Activated CD4-positive, alpha-beta T cell treated with anti-CD3 and anti-CD28 coated beads, Interleukin-2, amount 50 U/mL, for 48 hours (primary cell): ENCODE measurements at regions not wholly inside any gene's neighbourhood (a gene's known extent, or its start where the extent isn't known, plus 50 kb on each side); places are given as distances from the start of the nearest gene placed in this dataset.
"Not testable (repeated sequence)": the region's sequence is repeated elsewhere in the genome, so short reads cannot be mapped to it uniquely, and the experiment has no call there.

Source experiments
- DNase-seq, 2 experiments: peaks; one replicate each; pipeline ENCODE4 v3.0.0-alpha.2; 2020

GRCh38 chr2:12484536-12485115 is 232.1 kb upstream of the TRIB2 start:
- no peak for DNase-seq

DNA sequence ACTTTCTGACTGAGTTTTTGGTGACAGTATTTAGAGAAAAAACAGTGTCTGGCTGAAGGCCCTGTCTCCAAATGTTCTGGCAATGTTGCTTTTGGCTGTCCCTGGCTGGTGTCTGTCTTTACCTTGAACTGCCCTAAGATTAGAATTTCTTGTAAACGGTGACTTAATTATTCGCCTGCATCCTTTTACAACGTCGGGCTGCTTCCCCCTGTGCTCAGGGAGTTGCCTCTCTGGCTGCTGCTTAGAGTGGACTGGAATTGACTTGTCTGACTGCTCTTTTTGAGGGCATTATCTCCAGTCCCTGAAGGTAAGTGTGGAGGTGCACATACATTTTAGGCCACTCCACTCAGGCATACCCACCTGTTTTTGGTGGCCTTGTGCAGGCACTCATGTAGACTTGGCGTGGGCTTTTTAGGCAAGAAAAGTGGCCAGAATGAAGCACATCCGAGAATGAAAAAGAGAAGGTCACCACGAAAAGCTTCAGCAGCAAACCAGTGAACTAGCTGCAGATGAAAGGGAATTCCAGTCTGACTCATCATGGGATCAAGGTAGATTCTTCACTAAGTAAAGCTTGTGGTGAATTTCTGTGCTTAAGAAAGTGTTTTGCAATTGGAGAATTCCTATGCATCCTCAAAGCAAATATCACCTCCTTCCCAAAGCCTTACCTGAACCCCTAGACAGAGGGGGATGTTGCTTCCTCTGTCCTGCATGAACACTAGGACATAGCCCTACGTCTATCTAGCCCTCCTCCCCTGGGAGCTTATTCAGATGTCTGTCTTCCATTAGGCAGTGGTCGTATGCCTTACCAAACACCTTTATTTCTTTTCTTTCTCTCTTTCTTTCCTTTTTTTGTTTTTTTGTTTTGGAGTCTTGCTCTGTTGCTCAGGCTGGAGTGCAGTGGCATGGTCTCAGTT is 230.3 kb upstream of the TRIB2 start:
- DNase-seq = no peak

DNA sequence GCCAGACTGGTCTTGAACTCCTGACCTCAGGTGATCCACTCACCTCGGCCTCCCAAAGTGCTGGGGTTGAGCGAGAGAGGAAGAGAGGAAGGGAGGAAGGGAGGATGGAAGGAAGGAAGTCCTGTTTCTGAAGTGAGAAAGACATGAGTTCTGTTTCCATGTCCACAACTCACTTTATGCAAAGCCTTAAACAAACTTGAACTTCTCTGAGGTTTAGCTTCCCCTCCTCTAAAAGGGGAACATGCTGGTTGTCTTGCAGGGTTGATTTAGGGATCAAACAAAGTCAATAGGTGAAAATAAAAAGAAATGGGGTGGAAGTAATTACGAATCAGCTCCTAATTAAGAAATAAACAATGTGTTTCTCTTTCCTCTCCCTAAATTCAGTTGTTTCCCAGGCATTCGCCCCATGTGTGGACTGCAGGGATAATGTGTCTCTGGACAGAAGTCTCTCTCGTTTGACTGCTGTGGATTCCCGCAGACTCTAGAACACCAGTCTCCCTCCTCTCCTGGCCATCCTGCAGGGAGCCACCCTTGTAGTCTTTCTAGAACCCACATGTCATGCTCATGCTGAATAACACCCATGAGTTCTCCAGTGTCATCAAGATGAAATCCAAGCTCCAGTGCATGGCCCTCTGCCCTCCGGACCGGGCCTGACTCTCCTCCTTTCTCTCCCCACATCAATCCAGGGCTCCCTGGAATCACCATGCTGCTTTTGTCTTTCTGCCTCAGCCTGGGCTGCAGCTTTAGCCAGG is 229.3 kb upstream of the TRIB2 start:
- DNase-seq = no peak

DNA sequence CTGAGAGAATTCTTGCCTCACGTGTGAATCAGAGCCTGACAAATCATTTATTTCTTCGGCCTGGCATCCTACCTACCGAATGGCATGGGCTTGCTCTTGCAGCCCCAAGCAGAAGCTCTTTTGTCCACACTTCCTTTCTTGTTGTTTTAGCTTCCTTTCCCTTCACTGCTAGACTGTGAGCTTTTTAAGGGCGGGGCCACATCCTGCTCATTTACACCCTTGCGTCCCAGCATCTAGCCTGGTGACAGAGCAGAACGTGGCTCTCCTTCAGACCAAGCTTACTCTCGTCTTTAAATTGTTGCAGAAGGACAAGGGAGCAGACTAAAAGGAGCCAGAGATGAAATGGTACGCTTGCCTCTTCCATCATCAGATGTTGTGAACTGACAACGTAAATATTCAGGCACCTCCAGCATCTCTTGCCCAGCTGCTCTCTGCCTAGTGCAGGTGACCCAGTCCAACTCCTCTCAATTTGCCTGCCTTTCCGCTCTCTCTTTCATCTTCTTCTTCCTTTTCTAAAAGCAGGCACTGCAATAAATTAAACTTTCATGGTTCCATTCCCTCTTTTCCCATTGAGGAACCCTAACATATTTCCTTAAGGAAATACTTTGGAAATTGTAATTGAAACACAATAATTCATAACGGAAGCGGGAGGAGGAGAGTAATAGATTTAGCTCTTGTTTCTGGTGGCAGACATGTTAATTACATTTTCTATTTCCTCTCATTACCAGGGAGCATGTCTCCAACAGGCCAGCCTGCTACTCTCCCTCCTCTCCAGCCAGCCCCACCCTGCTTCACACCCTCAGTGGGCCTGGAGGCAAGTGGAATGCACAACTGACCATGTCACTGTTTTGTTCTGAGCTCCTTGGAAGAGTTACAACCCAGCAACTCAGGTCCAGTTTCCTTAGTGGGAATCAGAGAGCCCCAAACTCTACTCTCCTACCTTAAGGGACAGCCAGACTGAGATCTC is 228.1 kb upstream of the TRIB2 start:
- peak; percentile 48 to 61 for DNase-seq

- no peak for DNase-seq
Observed at GRCh38 chr2:12490641-12491040, 226.1 kb upstream of the TRIB2 start.

DNA sequence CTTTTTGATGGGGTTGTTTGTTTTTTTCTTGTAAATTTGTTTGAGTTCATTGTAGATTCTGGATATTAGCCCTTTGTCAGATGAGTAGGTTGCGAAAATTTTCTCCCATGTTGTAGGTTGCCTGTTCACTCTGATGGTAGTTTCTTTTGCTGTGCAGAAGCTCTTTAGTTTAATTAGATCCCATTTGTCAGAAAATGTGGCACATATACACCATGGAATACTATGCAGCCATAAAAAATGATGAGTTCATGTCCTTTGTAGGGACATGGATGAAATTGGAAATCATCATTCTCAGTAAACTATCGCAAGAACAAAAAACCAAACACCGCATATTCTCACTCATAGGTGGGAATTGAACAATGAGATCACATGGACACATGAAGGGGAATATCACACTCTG is 224.4 kb upstream of the TRIB2 start:
- DNase-seq = not testable (repeated sequence)

DNA sequence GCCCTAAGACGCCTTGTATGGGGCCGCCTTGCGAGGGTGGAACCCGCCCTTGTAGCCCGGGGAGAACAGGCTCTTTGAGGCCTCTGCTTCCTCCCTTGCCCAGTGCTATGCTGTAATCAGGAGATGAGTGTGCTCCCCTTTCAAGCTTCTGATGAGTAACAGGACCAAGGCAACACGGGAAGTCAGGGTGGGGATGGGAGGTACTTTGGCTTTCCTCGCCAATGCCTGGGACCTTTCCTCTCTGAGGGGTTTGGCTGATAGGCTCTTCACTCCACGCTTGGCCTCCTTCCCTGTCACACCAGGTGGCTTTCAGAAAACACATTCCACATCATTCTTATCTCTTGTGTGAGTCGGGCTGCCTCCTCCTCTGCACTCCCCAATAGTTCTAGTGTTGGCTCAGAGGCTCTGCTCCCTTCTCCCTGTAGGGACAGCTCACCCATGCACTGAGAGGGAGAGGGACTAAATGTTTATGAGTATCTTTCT is 223.7 kb upstream of the TRIB2 start:
- DNase-seq = peak; percentile 49 to 68

GRCh38 chr2:12495247-12495868 is 221.4 kb upstream of the TRIB2 start:
- DNase-seq = no peak

DNA sequence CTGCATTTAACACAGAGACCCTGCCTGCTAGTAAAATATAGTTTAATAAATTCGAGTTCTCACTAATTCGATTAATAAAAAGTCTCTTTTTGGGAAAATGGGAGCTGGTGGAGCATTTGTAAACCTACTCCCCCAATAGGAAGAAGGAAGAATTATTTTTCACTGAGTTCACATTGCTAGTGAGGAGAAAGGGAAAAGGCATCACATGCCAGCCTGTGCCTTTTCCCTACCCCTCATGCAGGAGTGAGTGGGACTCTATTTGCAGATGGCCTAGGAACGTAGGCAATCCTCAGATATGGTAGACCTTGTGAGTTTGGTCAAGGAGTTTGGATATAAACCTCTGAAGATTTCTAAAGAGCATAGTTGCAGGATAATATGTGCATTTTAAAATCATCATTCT is 218.4 kb upstream of the TRIB2 start:
- DNase-seq = no peak

DNA sequence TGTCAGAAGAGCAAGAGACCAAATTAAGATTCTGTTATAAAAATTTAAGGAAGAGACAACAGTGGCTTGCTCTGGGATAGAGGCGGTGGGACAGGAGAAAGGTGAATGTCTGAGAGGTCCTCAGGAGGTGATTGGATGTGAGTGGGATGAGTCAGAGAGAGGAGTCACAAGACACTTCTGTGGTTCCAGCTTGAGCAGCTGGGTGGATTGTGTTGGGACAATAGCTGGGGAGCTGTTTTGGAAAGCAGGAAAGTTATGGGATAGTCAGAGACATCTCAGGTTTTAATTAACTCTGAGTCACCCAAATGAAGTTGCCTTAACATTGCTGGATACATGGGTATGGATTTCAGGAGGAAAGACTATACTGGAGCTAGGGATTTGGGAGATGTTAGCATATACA is 218.0 kb upstream of the TRIB2 start:
- DNase-seq = no peak

DNA sequence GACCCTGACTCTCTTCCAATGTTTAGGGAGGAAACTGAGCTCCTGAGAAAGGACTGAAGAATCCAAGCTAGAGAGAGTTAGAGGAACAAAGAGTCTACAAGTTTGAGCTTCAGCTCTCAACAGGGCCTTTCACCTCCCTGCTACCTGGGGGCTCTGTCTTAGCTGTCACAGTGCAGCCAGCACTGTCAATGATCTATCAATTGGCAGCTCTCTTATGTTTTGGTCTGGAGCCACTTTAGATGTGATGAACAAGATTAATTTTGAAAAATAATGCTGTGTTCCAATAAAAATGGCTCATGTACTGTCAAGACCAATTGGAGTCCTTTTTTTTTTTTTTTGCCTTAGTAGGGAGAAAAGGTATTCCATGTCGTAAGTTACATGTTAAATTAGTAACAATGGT is 215.8 kb upstream of the TRIB2 start:
- DNase-seq = no peak

GRCh38 chr2:12501469-12502158 is 215.1 kb upstream of the TRIB2 start:
- DNase-seq = peak; percentile 71 to 75

DNA sequence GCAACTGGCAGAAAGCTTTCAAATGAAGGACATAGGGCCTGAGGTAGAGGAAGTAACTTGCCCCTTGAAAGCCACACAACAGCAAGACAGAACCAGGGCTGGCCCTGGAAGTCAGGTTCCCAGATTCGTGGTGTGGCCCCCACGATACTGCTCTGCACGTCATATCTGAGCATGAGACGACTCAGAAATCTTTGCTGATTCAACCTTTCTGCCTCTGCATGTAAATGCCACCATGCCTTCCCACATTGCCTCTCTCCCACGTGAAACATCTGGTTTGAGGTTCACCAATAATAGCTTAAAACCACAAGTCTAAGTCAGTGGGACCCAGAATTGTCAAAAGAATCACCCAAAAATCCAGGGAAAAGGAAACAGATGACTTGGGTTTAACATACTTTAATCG is 214.0 kb upstream of the TRIB2 start:
- DNase-seq = peak; percentile 50 to 60

- DNase-seq = peak in 1 of 2 experiments; percentile 61
Observed at GRCh38 chr2:12504443-12504842, 212.3 kb upstream of the TRIB2 start.

DNA sequence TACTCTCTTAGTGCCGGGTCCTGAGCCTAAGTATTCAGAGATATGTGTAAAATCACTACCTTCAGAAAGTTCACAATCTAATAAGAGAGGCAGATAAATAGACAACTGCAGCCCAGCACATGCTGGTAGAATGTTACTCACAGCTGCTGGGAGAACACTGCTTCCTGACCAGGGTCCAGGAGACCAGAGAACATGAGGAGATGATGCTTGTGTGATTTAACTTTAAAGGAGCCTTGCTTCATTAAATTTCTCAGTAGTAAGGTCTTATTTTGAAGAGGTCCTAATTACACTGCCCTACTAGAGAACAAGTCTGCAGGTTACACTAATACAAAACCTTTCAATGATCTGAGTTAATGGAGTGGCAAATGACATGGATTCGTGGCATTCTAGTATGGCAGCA is 209.9 kb upstream of the TRIB2 start:
- DNase-seq = no peak

GRCh38 chr2:12507295-12507694 is 209.4 kb upstream of the TRIB2 start:
- DNase-seq = peak; percentile 77 to 81

- DNase-seq = no peak
Observed at GRCh38 chr2:12510070-12510469, 206.7 kb upstream of the TRIB2 start.

DNA sequence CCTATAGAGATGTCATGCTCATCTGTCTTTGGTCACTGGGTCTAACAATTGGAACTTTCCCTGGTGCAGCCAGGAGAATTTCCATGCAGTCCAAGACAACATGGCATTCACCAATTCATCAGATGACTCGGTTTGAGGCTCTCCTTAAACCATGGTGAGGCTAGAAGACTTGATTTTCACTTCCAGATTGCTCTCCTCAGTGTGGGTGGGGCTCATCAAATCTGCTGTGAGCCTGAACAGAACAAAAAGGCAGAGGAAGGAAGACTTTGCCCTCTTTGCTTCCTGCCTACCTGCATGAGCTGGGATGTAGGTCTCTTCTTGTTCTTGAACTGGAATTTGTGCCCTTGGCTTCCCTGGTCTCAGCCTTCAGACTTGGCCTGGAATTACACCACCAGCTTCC is 203.4 kb upstream of the TRIB2 start:
- DNase-seq = no peak

DNA sequence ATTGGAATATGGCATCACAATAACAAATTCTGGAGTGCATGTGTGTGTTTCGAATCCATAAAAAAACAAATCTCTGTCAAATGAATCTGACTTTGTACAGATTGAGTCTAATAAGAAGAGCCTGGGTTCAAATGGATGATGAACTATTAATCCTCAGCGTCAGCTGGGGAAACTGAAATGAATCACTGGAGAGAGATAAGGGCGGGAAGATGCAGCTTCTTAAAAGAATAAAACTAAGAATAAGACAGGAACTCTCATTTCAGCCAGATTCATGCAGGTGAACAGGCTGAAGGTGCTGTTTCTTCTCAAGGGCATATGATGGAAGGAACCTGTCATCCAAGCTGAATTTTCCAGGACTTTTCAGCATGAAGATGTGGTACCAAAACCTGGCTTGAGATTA is 202.6 kb upstream of the TRIB2 start:
- no peak for DNase-seq

DNA sequence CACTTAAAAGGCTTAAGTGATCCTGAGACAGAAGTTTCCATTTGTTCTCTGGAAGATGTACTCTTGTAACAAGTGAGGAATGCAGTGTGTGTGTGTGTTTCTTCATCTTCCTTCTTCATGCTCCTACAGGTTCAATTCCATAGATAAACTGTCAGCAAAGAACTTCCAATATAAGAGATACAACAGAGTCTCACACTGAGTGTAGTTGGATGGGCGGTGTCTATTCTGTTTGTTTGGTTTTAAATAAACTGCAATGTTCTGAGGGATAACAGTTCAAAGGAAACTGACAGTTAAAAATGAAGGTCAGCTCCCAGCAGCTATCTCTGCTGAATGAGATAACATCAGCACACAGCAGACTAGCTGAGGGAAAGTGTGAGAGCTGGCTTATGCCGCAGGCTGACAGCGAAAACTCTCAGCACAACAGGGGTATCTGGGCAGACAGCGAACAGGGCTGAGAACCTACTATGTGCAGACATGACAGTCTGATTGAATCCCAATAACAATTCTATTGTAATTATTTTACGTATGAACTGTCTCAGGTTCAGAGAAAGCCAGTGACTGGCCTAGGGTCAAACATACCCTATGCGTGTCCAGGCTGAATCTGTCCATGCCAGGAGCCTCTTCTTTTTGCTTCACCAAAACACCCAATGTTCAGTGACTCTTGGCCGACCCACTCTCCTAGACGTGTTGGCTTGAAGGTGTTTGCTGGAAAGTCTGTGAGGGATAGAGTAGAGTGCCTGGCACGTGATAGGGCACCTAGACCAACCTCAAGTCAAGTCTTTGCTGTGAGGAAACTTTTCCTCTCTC is 201.9 kb upstream of the TRIB2 start:
- DNase-seq = peak in 1 of 2 experiments; percentile 28
